HUES6 (cell line): ENCODE measurements at regions not wholly inside any gene's neighbourhood (a gene's known extent, or its start where the extent isn't known, plus 50 kb on each side); places are given as distances from the start of the nearest gene placed in this dataset.
"Not testable (repeated sequence)": the region's sequence is repeated elsewhere in the genome, so short reads cannot be mapped to it uniquely, and the experiment has no call there.

ENCODE experiments used
- H3K27ac ChIP-seq: 2 replicates; pipeline ENCODE4 v1.7.0; 2013; ENCODE audit warnings: low read depth, mild to moderate bottlenecking, low read length, inconsistent platforms
- H3K27me3 ChIP-seq: 2 replicates; pipeline ENCODE4 v1.6.1; 2013; ENCODE audit warnings: low read length; ENCODE audit not compliant: control insufficient read depth, insufficient read depth
- H3K36me3 ChIP-seq: 2 replicates; pipeline ENCODE4 v1.6.1; 2013; ENCODE audit warnings: low read length; ENCODE audit not compliant: control insufficient read depth, insufficient read depth
- H3K4me1 ChIP-seq: 2 replicates; pipeline ENCODE4 v1.6.1; 2013; ENCODE audit warnings: low read length; ENCODE audit not compliant: control insufficient read depth, insufficient read depth
- H3K4me3 ChIP-seq: 2 replicates; pipeline ENCODE4 v1.5.1; 2013; ENCODE audit warnings: low read depth, low read length
- H3K9ac ChIP-seq: one replicate; pipeline ENCODE4 v1.6.1; 2013; ENCODE audit warnings: mild to moderate bottlenecking, low read length
- H3K9me3 ChIP-seq: 2 replicates; pipeline ENCODE4 v1.6.1; 2013; ENCODE audit warnings: low read depth, low read length; ENCODE audit not compliant: control insufficient read depth, insufficient read depth

DNA sequence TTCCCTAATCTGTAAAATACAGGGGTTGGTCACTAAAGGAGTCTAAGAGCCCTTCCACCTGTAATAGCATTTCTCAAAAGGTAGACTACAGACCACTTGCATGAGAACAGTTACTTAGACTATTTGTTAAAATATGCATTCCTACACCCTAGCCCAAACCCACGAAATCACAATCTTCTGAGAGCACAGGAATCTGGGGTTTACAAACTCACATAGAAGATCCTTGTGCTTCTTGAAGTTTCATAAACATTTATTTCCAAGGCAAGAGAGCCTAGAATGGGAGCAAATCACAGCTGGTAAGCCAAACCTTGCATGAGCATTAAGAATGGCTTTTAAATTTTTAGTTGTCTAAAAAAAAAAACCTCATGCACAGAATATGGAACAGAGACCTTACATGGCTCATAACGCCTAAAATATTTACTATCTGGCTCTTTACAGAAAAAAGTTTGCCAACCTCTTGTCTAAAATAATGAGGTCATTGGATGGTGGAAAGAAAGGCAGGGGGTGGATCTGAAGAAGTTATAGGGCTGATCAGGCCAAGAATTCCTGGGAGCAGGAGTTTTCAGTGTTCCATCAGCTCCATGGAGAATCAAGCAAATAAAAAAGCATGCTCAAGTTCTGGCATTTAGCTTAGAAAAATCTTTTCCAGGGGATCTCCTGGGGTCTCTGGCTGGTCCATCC, 133.4 kb downstream of the CCDC34 start:
- Histone ChIP-seq H3K9ac (no peak overlapping the region), H3K27ac (no peak overlapping the region), H3K27me3 (no peaks in the 10 kb centered on the region), H3K9me3 (peaks cover 7% of the 10 kb centered on the region; the same call in 1 of the 2 replicates), H3K4me3 (no peak overlapping the region), H3K4me1 (peaks cover 17% of the 10 kb centered on the region), H3K36me3 (no peaks in the 10 kb centered on the region)

DNA sequence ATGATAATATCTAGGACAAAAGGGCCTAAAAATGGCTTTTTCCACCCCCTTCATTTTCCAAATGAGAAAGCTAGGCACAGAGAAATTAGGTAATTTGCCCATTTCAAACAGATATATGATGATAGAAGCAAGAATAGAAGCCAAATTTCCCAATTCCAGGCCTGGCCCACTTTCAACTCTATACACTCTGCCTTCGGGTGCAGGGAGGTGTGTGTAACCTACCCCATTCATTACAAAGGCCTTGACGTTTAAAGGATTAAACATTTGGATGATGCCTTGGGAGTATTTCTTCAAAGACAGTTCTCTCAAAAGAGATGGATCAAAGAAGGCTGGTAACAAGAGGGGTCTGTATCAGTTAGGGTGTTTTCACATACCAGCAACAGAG, 134.1 kb downstream of the CCDC34 start:
- Histone ChIP-seq H3K27ac (no peak overlapping the region), H3K9ac (no peak overlapping the region), H3K36me3 (no peaks in the 10 kb centered on the region), H3K9me3 (peaks cover 7% of the 10 kb centered on the region; the same call in 1 of the 2 replicates), H3K4me3 (no peak overlapping the region), H3K27me3 (no peaks in the 10 kb centered on the region), H3K4me1 (peaks cover 17% of the 10 kb centered on the region)

DNA sequence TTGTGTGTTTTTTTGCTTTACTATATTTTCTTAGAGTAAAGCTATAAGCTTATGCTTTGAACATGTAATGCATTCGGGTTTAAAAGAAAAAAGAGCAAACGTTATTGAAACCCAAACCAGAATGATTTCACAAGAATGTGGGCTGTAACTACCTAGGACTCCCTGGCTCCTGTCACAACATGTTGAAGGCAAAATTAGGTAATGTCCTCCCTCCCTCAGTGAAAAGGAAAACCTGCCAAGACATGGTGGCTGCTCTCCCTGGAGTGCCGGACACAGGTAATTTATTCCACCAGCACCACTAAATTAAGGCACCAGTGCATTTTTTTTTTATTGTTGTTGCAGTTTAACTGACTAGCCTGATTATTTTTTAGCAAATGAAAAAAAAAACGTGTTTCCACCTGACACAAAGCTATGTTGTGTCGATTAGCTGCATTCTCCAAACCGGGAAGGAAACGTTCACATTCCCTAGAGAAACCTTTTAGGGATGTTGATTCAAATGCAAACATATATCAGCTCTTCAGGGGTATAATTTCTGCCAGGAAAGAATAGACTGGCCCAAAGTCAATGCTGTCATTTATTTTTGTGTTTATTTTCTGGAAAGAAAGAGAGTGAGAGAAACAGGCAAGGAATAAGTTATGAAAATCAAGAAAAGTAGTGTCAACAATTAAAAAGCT, 134.6 kb downstream of the CCDC34 start:
- no peak overlapping the region for H3K4me3 ChIP-seq
- H3K4me1 ChIP-seq = peaks cover 17% of the 10 kb centered on the region
- no peaks in the 10 kb centered on the region for H3K27me3 ChIP-seq
- H3K9ac ChIP-seq = no peak overlapping the region
- H3K27ac ChIP-seq = no peak overlapping the region
- no peaks in the 10 kb centered on the region for H3K36me3 ChIP-seq
- peaks cover 7% of the 10 kb centered on the region; the same call in 1 of the 2 replicates for H3K9me3 ChIP-seq

DNA sequence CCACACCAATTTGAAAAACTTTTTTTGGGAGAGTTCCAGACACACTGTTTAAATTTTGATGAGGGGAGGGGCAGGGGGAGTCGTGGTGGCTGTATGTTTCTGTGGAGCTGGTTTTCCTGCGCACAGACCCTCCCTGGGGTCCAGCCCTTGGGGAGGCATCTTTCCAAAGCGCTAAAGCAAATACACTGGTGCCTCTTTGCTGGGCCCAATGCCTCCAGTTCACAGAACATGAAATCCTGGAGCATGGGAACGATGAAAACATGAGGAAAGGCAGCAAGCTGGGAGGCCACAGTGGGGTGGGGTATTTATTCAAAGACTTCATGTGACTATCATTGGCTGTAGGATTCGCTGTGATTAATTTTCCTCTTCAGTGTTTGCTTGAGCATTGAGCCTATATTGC, 135.3 kb downstream of the CCDC34 start:
- H3K4me1 ChIP-seq = peaks cover 17% of the 10 kb centered on the region
- no peak overlapping the region for H3K4me3 ChIP-seq
- no peaks in the 10 kb centered on the region for H3K27me3 ChIP-seq
- H3K36me3 ChIP-seq = no peaks in the 10 kb centered on the region
- H3K9me3 ChIP-seq = peaks cover 7% of the 10 kb centered on the region; the same call in 1 of the 2 replicates
- H3K9ac ChIP-seq = no peak overlapping the region
- H3K27ac ChIP-seq = no peak overlapping the region

DNA sequence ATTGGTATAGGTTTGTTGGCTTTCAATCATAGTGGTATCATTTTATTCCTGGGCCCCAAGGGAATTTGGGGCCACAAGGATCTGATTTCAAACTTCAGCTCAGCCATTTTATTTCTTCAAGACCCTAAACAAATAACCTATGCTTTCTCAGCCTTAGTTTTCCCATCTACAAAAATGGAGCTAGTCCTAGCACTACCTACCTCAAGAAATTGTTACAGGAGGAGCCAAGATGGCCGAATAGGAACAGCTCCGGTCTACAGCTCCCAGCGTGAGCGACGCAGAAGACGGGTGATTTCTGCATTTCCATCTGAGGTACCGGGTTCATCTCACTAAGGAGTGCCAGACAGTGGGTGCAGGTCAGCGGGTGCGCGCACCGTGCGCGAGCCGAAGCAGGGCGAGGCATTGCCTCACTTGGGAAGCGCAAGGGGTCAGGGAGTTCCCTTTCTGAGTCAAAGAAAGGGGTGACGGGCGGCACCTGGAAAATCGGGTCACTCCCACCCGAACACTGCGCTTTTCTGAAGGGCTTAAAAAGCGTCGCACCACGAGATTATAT, 143.5 kb downstream of the CCDC34 start:
- H3K27ac ChIP-seq = peak overlapping the region; percentile 73; the same call in 1 of the 2 replicates
- not testable (repeated sequence) for H3K27me3 ChIP-seq, H3K9me3 ChIP-seq
- H3K4me1 ChIP-seq = peaks cover 31% of the 10 kb centered on the region
- peak overlapping the region; percentile 67 for H3K4me3 ChIP-seq
- peak overlapping the region; percentile 88 for H3K9ac ChIP-seq
- H3K36me3 ChIP-seq = peaks cover 19% of the 10 kb centered on the region; the same call in 1 of the 2 replicates

DNA sequence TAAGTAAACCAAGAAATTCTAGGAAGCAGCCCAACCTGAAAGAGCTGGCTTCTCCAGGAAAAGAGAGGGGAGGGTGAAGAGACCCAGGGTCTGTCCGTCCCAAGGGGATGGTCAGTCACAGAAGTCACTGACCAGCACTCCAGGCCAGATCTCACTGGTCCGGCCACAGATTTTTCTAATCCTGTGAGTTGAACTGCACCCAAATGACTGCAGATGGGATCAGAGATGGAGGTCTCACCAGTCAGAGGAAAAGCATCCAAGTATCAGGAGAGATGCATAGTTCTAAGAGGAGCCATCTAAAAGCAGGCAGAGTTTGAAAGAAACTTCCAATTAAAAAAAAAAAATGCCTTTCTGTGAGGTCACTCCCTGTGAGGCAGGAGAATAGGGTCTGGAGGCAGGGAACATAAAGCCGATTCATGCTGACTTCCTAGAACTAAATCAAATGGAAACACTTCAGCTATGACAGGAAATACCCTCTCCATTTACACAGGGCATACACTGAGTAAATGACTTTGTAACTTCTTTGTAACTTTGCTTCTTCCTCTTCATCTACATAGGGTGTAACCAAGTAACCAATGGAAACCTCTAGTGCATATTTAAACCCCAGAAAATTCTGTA, 144.5 kb downstream of the CCDC34 start:
- peaks cover 19% of the 10 kb centered on the region; the same call in 1 of the 2 replicates for H3K36me3 ChIP-seq
- H3K27ac ChIP-seq = no peak overlapping the region; the same call in 1 of the 2 replicates
- H3K9ac ChIP-seq = peak overlapping the region; percentile 88

DNA sequence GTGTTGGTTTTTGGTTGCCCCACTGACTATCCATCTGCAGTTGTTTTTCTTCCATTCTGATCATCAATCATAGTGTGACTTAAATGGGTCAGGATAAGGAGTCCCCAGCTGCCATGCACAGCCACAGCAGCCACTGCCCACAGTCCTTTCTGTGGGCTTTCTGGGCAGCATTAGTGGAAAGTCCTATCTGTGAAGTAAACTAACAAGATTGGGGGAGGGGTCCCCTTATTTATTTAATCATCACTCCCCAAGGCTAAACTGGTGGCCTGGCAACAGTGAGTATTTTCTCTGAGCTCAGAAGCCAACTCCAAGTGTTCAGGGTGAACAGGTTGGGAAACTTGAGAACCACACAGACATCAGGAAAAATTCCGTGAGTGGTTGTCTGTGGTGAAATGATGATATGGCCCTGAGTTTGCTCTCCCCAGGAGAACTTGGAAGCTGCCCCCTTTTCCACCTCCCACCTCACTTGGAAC, 145.0 kb downstream of the CCDC34 start:
- H3K27ac ChIP-seq = no peak overlapping the region
- H3K27me3 ChIP-seq = no peaks in the 10 kb centered on the region
- peaks cover 40% of the 10 kb centered on the region for H3K4me1 ChIP-seq
- peak overlapping the region; percentile 2 for H3K9ac ChIP-seq
- H3K4me3 ChIP-seq = peak overlapping the region; percentile 67; the same call in 1 of the 2 replicates
- H3K9me3 ChIP-seq = no peaks in the 10 kb centered on the region
- peaks cover 19% of the 10 kb centered on the region; the same call in 1 of the 2 replicates for H3K36me3 ChIP-seq

More for the DNA sequence above, 144.5 kb downstream of the CCDC34 start:
- peak overlapping the region; percentile 67 for H3K4me3 ChIP-seq
- no peaks in the 10 kb centered on the region for H3K9me3 ChIP-seq
- H3K4me1 ChIP-seq = peaks cover 35% of the 10 kb centered on the region
- H3K27me3 ChIP-seq = no peaks in the 10 kb centered on the region

DNA sequence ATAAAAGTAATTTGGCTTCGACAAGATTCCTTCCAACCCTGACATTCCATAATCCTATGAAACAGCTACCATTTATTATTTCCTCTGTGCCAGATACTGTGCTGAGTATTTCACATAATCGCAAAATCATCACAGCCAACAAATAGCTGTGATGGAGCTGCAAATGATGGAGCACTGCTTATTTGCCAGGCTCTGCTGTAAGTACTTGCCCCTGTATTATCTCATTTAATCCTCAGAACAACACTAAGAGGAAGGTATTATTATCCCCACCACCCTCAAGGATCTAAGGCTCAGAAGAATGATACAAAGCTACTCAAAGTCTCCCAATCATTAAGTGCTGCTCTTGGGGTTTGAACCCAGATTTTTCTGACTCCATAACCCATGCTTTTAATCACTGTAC, 145.5 kb downstream of the CCDC34 start:
- no peak overlapping the region for H3K27ac ChIP-seq
- no peak overlapping the region; the same call in 1 of the 2 replicates for H3K4me3 ChIP-seq
- no peak overlapping the region for H3K9ac ChIP-seq
- no peaks in the 10 kb centered on the region for H3K27me3 ChIP-seq
- H3K4me1 ChIP-seq = peaks cover 42% of the 10 kb centered on the region
- no peaks in the 10 kb centered on the region for H3K9me3 ChIP-seq
- H3K36me3 ChIP-seq = peaks cover 19% of the 10 kb centered on the region; the same call in 1 of the 2 replicates

DNA sequence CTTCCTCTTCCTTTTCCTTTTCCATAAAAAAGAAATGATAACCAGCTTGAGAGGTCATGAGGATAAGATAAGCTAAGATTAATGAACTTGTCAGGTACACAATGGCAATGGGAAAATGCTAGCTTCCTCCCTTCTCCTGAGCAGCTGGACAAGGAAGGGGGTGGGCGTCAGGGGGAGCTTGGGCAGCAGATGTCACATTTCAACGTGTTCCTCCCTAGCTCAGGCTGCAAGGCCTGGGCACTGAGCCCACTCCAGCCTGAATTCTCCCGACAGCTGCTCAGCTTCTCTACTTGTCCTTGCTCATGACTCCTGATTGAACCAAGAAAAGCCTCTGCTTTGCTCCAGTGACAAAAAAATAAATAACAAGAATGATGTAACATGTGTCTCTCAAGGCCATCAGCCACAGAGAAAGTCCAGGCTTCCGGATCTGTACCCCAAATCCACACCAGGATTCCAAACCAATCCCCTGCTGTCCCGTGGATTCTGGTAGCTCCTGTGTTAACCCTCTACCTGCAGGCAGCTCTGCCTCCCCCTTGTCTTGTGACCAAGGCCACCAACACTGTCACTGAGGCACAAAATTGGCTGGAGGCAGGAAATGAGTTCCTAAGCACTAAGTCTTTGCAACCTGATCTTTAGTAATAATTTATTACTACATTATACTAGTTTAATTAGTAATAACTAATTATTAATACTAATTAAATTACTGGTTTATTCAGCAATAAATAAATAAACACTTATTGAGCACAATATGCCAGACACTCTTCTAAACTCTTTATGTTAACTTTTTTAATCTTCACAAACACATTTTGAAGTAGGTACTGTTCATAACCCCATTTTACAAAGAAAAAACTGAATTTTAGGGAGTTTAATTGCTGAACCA, 146.5 kb downstream of the CCDC34 start:
- H3K4me3 ChIP-seq = no peak overlapping the region
- H3K9ac ChIP-seq = no peak overlapping the region
- no peak overlapping the region for H3K27ac ChIP-seq
- peaks cover 42% of the 10 kb centered on the region for H3K4me1 ChIP-seq
- H3K9me3 ChIP-seq = no peaks in the 10 kb centered on the region
- no peaks in the 10 kb centered on the region for H3K27me3 ChIP-seq
- H3K36me3 ChIP-seq = peaks cover 19% of the 10 kb centered on the region; the same call in 1 of the 2 replicates
